ENCODE measurements at regions not wholly inside any gene's neighbourhood (a gene's known extent, or its start where the extent isn't known, plus 50 kb on each side); places are given as distances from the start of the nearest gene placed in this dataset.

DNA sequence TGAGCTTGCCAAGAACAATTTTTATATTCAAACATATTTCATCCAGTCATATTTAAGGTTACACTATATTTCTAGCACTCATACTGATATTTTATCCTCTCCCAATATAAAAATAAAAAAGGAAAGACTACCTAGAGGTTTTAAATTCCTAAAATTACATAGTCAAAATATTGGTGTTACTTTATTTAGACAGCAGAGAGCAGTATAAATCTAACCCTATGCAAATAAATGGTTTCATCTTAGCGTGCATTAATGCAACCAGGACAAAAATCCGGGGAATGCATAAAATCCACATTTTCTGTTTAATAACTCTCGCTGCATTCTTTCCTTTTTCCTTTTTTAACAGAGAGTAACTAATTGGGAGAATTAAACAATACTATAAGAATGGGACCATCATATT, 1447.4 kb upstream of the ALCAM start:
- Histone ChIP-seq H3K4me1 (ENCODE audit: low read length) (no peaks in the 10 kb centered on the region), H3K9ac (ENCODE audit: low read length) (no peak overlapping the region), H3F3A (ENCODE audit: insufficient read depth, low read length) (no peaks in the 10 kb centered on the region), H3K27ac (ENCODE audit: low read length) (no peak overlapping the region), H4K20me1 (ENCODE audit: insufficient read depth, low read length) (no peaks in the 10 kb centered on the region), H3K4me2 (ENCODE audit: low read depth, low read length) (no peak overlapping the region), H3K9me3 (replicated peaks; ENCODE audit: insufficient read depth, low read length) (no peaks in the 10 kb centered on the region), H3K79me2 (ENCODE audit: low read length) (no peaks in the 10 kb centered on the region), H3K9me2 (replicated peaks; ENCODE audit: insufficient read depth, low read length) (no peaks in the 10 kb centered on the region), H3K27me3 (replicated peaks; ENCODE audit: insufficient read depth, low read length) (no peaks in the 10 kb centered on the region), H2AFZ (ENCODE audit: low read length) (no peak overlapping the region), H3K4me3 (ENCODE audit: low read length) (no peak overlapping the region), H3K36me3 (replicated peaks; ENCODE audit: insufficient read depth, low read length) (no peaks in the 10 kb centered on the region)
- TF ChIP-seq EZH2 (optimal IDR thresholded peaks at IDR 0.05; ENCODE audit: low read depth, low read length): no peak
- TF ChIP-seq CTCF (IDR thresholded peaks at IDR 0.05; ENCODE audit: low read length): no peak
- no peak for TF ChIP-seq EZH2phosphoT487 (IDR thresholded peaks at IDR 0.05; ENCODE audit: low read length)
- no peak for DNase-seq

DNA sequence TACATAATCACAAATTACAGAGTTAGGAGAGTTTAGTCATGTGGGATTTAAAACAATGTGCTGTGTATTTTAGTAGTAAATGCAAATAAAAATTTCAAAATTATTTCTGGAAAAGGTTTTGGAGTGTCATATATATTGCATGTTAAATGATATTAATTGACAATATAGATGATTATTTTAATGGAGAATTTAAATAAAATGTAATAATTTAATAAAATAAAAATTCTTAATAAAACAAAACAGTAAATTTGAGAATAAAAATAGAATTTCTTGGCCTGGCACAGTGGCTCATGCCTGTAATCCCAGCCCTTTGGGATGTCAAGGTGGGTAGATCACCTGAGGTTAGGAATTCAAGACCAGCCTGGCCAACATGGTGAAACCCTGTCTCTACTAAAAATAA, 1442.8 kb upstream of the ALCAM start:
- Histone ChIP-seq H3K27me3 (replicated peaks; ENCODE audit: insufficient read depth, low read length) (no peaks in the 10 kb centered on the region), H3K4me3 (ENCODE audit: low read length) (no peak overlapping the region), H3F3A (ENCODE audit: insufficient read depth, low read length) (no peaks in the 10 kb centered on the region), H3K9me3 (replicated peaks; ENCODE audit: insufficient read depth, low read length) (no peaks in the 10 kb centered on the region), H3K9ac (ENCODE audit: low read length) (no peak overlapping the region), H3K27ac (ENCODE audit: low read length) (no peak overlapping the region), H3K4me1 (ENCODE audit: low read length) (no peaks in the 10 kb centered on the region), H3K36me3 (replicated peaks; ENCODE audit: insufficient read depth, low read length) (no peaks in the 10 kb centered on the region), H3K4me2 (ENCODE audit: low read depth, low read length) (no peak overlapping the region), H2AFZ (ENCODE audit: low read length) (no peak overlapping the region), H3K79me2 (ENCODE audit: low read length) (no peaks in the 10 kb centered on the region), H4K20me1 (ENCODE audit: insufficient read depth, low read length) (no peaks in the 10 kb centered on the region), H3K9me2 (replicated peaks; ENCODE audit: insufficient read depth, low read length) (no peaks in the 10 kb centered on the region)
- no peak for DNase-seq
- TF ChIP-seq EZH2phosphoT487 (IDR thresholded peaks at IDR 0.05; ENCODE audit: low read length) (no peak), CTCF (IDR thresholded peaks at IDR 0.05; ENCODE audit: low read length) (no peak), EZH2 (optimal IDR thresholded peaks at IDR 0.05; ENCODE audit: low read depth, low read length) (no peak)

DNA sequence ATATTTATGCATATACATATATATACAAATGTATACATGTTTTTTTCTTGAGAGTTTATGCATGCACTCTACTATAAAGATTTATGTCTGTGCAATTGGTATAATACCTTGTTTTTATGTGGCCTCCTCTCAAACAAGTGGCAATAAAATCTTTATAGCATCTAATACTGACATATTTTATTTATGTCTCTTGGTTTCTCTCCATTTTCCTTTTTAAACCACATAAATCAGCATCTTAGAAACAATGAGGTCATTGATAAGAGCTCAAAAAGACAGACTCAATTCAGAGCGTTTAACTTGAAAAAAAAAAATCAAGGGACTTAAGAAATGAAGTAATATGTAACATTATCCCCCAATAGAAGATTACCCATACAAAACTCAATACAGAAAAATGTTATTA, 1442.2 kb upstream of the ALCAM start:
- TF ChIP-seq EZH2 (optimal IDR thresholded peaks at IDR 0.05; ENCODE audit: low read depth, low read length) (no peak), CTCF (IDR thresholded peaks at IDR 0.05; ENCODE audit: low read length) (no peak), EZH2phosphoT487 (IDR thresholded peaks at IDR 0.05; ENCODE audit: low read length) (no peak)
- Histone ChIP-seq H4K20me1 (ENCODE audit: insufficient read depth, low read length) (no peaks in the 10 kb centered on the region), H3K27ac (ENCODE audit: low read length) (no peak overlapping the region), H3K9me3 (replicated peaks; ENCODE audit: insufficient read depth, low read length) (no peaks in the 10 kb centered on the region), H3K4me1 (ENCODE audit: low read length) (no peaks in the 10 kb centered on the region), H3F3A (ENCODE audit: insufficient read depth, low read length) (no peaks in the 10 kb centered on the region), H3K9me2 (replicated peaks; ENCODE audit: insufficient read depth, low read length) (no peaks in the 10 kb centered on the region), H3K79me2 (ENCODE audit: low read length) (no peaks in the 10 kb centered on the region), H2AFZ (ENCODE audit: low read length) (no peak overlapping the region), H3K4me2 (ENCODE audit: low read depth, low read length) (no peak overlapping the region), H3K9ac (ENCODE audit: low read length) (no peak overlapping the region), H3K27me3 (replicated peaks; ENCODE audit: insufficient read depth, low read length) (no peaks in the 10 kb centered on the region), H3K4me3 (ENCODE audit: low read length) (no peak overlapping the region), H3K36me3 (replicated peaks; ENCODE audit: insufficient read depth, low read length) (no peaks in the 10 kb centered on the region)
- DNase-seq: no peak

All from MM.1S (cell line).